HEK293 (cell line): ENCODE measurements at regions not wholly inside any gene's neighbourhood (a gene's known extent, or its start where the extent isn't known, plus 50 kb on each side); places are given as distances from the start of the nearest gene placed in this dataset.

Source experiments
- GFI1B ChIP-seq: fragments of 450-650 bp; formaldehyde crosslinking; IDR thresholded peaks from 2 replicates; pipeline ENCODE4 v1.5.1; 2016; ENCODE audit warnings: missing biosample characterization, missing genetic modification characterization
- GLI2 ChIP-seq: fragments of 450-650 bp; formaldehyde crosslinking; IDR thresholded peaks from 2 replicates; pipeline ENCODE4; 2017; ENCODE audit warnings: missing biosample characterization, missing genetic modification characterization, low read depth, borderline replicate concordance
- INSM2 ChIP-seq: fragments of 450-650 bp; formaldehyde crosslinking; IDR thresholded peaks from 2 replicates; pipeline ENCODE4 v1.5.1; 2016; ENCODE audit warnings: missing biosample characterization, missing genetic modification characterization
- KLF10 ChIP-seq: fragments of 450-650 bp; IDR thresholded peaks from 2 replicates; pipeline ENCODE4 v1.5.1; 2018; ENCODE audit warnings: missing biosample characterization, mild to moderate bottlenecking, missing genetic modification characterization
- SCRT1 ChIP-seq: fragments of 450-650 bp; formaldehyde crosslinking; IDR thresholded peaks from 2 replicates; pipeline ENCODE4 v1.5.1; 2016; ENCODE audit warnings: missing biosample characterization, missing genetic modification characterization, borderline replicate concordance
- SP7 ChIP-seq: fragments of 450-650 bp; formaldehyde crosslinking; IDR thresholded peaks from 2 replicates; pipeline ENCODE4 v1.5.1; 2016; ENCODE audit warnings: missing biosample characterization, missing genetic modification characterization
- TCF7L2 ChIP-seq: IDR thresholded peaks from 2 replicates; pipeline ENCODE4 v1.6.1; 2011; ENCODE audit warnings: low read depth, mild to moderate bottlenecking, inconsistent platforms, low read length, moderate library complexity, borderline replicate concordance
- YY1 ChIP-seq: fragments of 450-650 bp; formaldehyde crosslinking; IDR thresholded peaks from 2 replicates; pipeline ENCODE4 v1.5.1; 2018; ENCODE audit warnings: missing biosample characterization, missing genetic modification characterization
- ZBTB1 ChIP-seq: fragments of 450-650 bp; formaldehyde crosslinking; IDR thresholded peaks from 2 replicates; pipeline ENCODE4 v1.5.1; 2016; ENCODE audit warnings: missing biosample characterization, missing genetic modification characterization
- ZBTB17 ChIP-seq: fragments of 450-650 bp; formaldehyde crosslinking; IDR thresholded peaks from 2 replicates; pipeline ENCODE4 v1.5.1; 2016; ENCODE audit warnings: missing biosample characterization, missing genetic modification characterization
- ZBTB20 ChIP-seq: fragments of 450-650 bp; formaldehyde crosslinking; IDR thresholded peaks from 2 replicates; pipeline ENCODE4 v1.5.1; 2016; ENCODE audit warnings: missing biosample characterization, missing genetic modification characterization
- ZFP69B ChIP-seq: fragments of 450-650 bp; formaldehyde crosslinking; IDR thresholded peaks from 2 replicates; pipeline ENCODE4 v1.5.1; 2016; ENCODE audit warnings: missing biosample characterization, missing genetic modification characterization
- ZIC2 ChIP-seq: fragments of 450-650 bp; formaldehyde crosslinking; IDR thresholded peaks from 2 replicates; pipeline ENCODE4 v1.5.1; 2016; ENCODE audit warnings: missing biosample characterization, missing genetic modification characterization
- ZNF423 ChIP-seq: fragments of 450-650 bp; formaldehyde crosslinking; IDR thresholded peaks from 2 replicates; pipeline ENCODE4 v1.5.1; 2016; ENCODE audit warnings: missing biosample characterization, missing genetic modification characterization
- ZNF449 ChIP-seq: fragments of 450-650 bp; formaldehyde crosslinking; IDR thresholded peaks from 2 replicates; pipeline ENCODE4 v1.5.1; 2017; ENCODE audit warnings: missing biosample characterization, mild to moderate bottlenecking, missing genetic modification characterization, moderate library complexity
- ZNF501 ChIP-seq: fragments of 450-650 bp; formaldehyde crosslinking; IDR thresholded peaks from 2 replicates; pipeline ENCODE4 v1.5.1; 2016; ENCODE audit warnings: missing biosample characterization, missing genetic modification characterization
- ZNF518A ChIP-seq: fragments of 450-650 bp; formaldehyde crosslinking; conservative IDR thresholded peaks from 2 replicates; pipeline ENCODE4 v1.5.1; 2016; ENCODE audit warnings: low read depth, missing biosample characterization, missing genetic modification characterization
- ZNF600 ChIP-seq: fragments of 450-650 bp; formaldehyde crosslinking; IDR thresholded peaks from 2 replicates; pipeline ENCODE4 v1.5.1; 2016; ENCODE audit warnings: missing biosample characterization, missing genetic modification characterization
- ZNF610 ChIP-seq: fragments of 450-650 bp; formaldehyde crosslinking; IDR thresholded peaks from 2 replicates; pipeline ENCODE4 v1.5.1; 2016; ENCODE audit warnings: missing biosample characterization, missing genetic modification characterization, borderline replicate concordance
- ZNF621 ChIP-seq: fragments of 450-650 bp; formaldehyde crosslinking; IDR thresholded peaks from 2 replicates; pipeline ENCODE4 v1.5.1; 2017; ENCODE audit warnings: missing biosample characterization, missing genetic modification characterization
- ZSCAN16 ChIP-seq: fragments of 450-650 bp; formaldehyde crosslinking; IDR thresholded peaks from 2 replicates; pipeline ENCODE4 v1.5.1; 2016; ENCODE audit warnings: missing biosample characterization, missing genetic modification characterization
- ZSCAN30 ChIP-seq: fragments of 450-650 bp; IDR thresholded peaks from 2 replicates; pipeline ENCODE4 v1.5.1; 2018; ENCODE audit warnings: missing biosample characterization, mild to moderate bottlenecking, missing genetic modification characterization, moderate library complexity
- ZXDB ChIP-seq: fragments of 450-650 bp; formaldehyde crosslinking; IDR thresholded peaks from 2 replicates; pipeline ENCODE4 v1.5.1; 2016; ENCODE audit warnings: missing biosample characterization, missing genetic modification characterization
- TF ChIP-seq, protein P1 (sequence below): fragments of 450-650 bp; formaldehyde crosslinking; IDR thresholded peaks from 2 replicates; pipeline ENCODE4 v1.5.1; 2016; ENCODE audit warnings: missing biosample characterization, missing genetic modification characterization
- TF ChIP-seq, protein P2 (sequence below): fragments of 450-650 bp; formaldehyde crosslinking; IDR thresholded peaks from 2 replicates; pipeline ENCODE4 v1.5.1; 2016; ENCODE audit warnings: missing biosample characterization, missing genetic modification characterization

GRCh38 chr11:92838759-92839310 is 130.6 kb upstream of the MTNR1B start (continued):
- peak; percentile 88 for TF ChIP-seq SP7 (tag by site-specific recombination)
- peak; percentile 88 for TF ChIP-seq ZFP69B (tag by site-specific recombination)
- peak; percentile 10; the same call in 1 of the 2 replicates for TF ChIP-seq INSM2
- TF ChIP-seq ZSCAN16 = peak; percentile 40
- peak; percentile 94 for TF ChIP-seq SCRT1 (tag by site-specific recombination)
- TF ChIP-seq ZNF501 (tag by site-specific recombination) = peak; percentile 55; the same call in 1 of the 2 replicates
- TF ChIP-seq ZNF518A (tag by site-specific recombination) = no peak
- TF ChIP-seq ZBTB17 (tag by site-specific recombination) = peak; percentile 90
- TF ChIP-seq, protein P1, sequence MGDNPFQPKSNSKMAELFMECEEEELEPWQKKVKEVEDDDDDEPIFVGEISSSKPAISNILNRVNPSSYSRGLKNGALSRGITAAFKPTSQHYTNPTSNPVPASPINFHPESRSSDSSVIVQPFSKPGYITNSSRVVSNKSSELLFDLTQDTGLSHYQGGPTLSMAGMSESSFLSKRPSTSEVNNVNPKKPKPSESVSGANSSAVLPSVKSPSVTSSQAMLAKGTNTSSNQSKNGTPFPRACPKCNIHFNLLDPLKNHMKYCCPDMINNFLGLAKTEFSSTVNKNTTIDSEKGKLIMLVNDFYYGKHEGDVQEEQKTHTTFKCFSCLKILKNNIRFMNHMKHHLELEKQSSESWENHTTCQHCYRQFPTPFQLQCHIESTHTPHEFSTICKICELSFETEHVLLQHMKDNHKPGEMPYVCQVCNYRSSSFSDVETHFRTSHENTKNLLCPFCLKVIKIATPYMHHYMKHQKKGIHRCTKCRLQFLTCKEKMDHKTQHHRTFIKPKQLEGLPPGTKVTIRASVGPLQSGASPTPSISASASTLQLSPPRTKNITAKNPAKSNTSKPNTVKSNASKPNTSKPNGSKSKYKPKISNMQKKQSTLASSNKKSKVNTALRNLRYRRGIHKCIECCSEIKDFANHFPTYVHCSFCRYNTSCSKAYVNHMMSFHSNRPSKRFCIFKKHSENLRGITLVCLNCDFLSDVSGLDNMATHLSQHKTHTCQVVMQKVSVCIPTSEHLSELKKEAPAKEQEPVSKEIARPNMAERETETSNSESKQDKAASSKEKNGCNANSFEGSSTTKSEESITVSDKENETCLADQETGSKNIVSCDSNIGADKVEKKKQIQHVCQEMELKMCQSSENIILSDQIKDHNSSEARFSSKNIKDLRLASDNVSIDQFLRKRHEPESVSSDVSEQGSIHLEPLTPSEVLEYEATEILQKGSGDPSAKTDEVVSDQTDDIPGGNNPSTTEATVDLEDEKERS (tag by site-specific recombination) = no peak
- TF ChIP-seq, protein P2, sequence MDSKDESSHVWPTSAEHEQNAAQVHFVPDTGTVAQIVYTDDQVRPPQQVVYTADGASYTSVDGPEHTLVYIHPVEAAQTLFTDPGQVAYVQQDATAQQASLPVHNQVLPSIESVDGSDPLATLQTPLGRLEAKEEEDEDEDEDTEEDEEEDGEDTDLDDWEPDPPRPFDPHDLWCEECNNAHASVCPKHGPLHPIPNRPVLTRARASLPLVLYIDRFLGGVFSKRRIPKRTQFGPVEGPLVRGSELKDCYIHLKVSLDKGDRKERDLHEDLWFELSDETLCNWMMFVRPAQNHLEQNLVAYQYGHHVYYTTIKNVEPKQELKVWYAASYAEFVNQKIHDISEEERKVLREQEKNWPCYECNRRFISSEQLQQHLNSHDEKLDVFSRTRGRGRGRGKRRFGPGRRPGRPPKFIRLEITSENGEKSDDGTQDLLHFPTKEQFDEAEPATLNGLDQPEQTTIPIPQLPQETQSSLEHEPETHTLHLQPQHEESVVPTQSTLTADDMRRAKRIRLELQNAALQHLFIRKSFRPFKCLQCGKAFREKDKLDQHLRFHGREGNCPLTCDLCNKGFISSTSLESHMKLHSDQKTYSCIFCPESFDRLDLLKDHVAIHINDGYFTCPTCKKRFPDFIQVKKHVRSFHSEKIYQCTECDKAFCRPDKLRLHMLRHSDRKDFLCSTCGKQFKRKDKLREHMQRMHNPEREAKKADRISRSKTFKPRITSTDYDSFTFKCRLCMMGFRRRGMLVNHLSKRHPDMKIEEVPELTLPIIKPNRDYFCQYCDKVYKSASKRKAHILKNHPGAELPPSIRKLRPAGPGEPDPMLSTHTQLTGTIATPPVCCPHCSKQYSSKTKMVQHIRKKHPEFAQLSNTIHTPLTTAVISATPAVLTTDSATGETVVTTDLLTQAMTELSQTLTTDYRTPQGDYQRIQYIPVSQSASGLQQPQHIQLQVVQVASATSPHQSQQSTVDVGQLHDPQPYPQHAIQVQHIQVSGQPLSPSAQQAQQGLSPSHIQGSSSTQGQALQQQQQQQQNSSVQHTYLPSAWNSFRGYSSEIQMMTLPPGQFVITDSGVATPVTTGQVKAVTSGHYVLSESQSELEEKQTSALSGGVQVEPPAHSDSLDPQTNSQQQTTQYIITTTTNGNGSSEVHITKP (tag by site-specific recombination) = peak; percentile 56; the same call in 1 of the 2 replicates
- TF ChIP-seq GFI1B (tag by site-specific recombination) = peak; percentile 72
- TF ChIP-seq ZNF600 (tag by site-specific recombination) = peak; percentile 41; the same call in 1 of the 2 replicates
- peak; percentile 80 for TF ChIP-seq ZIC2 (tag by site-specific recombination)
- peak; percentile 58; the same call in 1 of the 2 replicates for TF ChIP-seq ZBTB1
- no peak for TF ChIP-seq ZNF621 (tag by site-specific recombination)
- TF ChIP-seq KLF10 = 0 out of 2 replicates have a peak, but pooled peaks have one; percentile 33
- peak; percentile 56 for TF ChIP-seq ZNF449 (tag by site-specific recombination)
- TF ChIP-seq TCF7L2 = peak; percentile 82; the same call in 1 of the 2 replicates
- TF ChIP-seq ZXDB (tag by site-specific recombination) = peak; percentile 75; the same call in 1 of the 2 replicates
- TF ChIP-seq ZNF423 (tag by site-specific recombination) = peak; percentile 45; the same call in 1 of the 2 replicates
- TF ChIP-seq ZBTB20 = peak; percentile 41
- TF ChIP-seq GLI2 = peak; percentile 47; the same call in 1 of the 2 replicates
- TF ChIP-seq YY1 (tag by site-specific recombination) = peak; percentile 51; the same call in 1 of the 2 replicates
- peak; percentile 46; the same call in 1 of the 2 replicates for TF ChIP-seq ZSCAN30 (tag by site-specific recombination)
- peak; percentile 65; the same call in 1 of the 2 replicates for TF ChIP-seq ZNF610 (tag by site-specific recombination)
